Hepatocyte (in vitro differentiated cells): ENCODE measurements at regions not wholly inside any gene's neighbourhood (a gene's known extent, or its start where the extent isn't known, plus 50 kb on each side); places are given as distances from the start of the nearest gene placed in this dataset.

ENCODE experiments used
- DNase-seq: peaks from one replicate; pipeline ENCODE4 v3.0.0-alpha.2; 2016; ENCODE audit warnings: low spot score
- H2AFZ ChIP-seq: fragments of 200-600 bp; sonication (generic); 2 replicates; pipeline ENCODE4 v1.6.0; 2016; ENCODE audit warnings: antibody characterized with exemption, mild to moderate bottlenecking
- H3K27ac ChIP-seq: fragments of 200-600 bp; sonication (generic); 2 replicates; pipeline ENCODE4 v1.5.1; 2016; ENCODE audit warnings: mild to moderate bottlenecking
- H3K27me3 ChIP-seq: fragments of 200-600 bp; sonication (generic); 2 replicates; pipeline ENCODE4 v1.6.1; 2016
- H3K36me3 ChIP-seq: fragments of 200-600 bp; sonication (generic); replicated peaks from 2 replicates; pipeline ENCODE4 v1.5.1; 2016; ENCODE audit warnings: low read depth; ENCODE audit not compliant: insufficient read depth
- H3K4me1 ChIP-seq: fragments of 200-600 bp; sonication (generic); 2 replicates; pipeline ENCODE4 v1.5.1; 2016; ENCODE audit warnings: mild to moderate bottlenecking, moderate library complexity; ENCODE audit not compliant: insufficient read depth
- H3K4me2 ChIP-seq: fragments of 200-600 bp; sonication (generic); 2 replicates; pipeline ENCODE4 v1.6.0; 2016
- H3K4me3 ChIP-seq: fragments of 200-600 bp; sonication (generic); 2 replicates; pipeline ENCODE4 v1.5.1; 2016; ENCODE audit warnings: mild to moderate bottlenecking
- H3K79me2 ChIP-seq: fragments of 200-600 bp; sonication (generic); 2 replicates; pipeline ENCODE4 v1.6.0; 2017; ENCODE audit warnings: mild to moderate bottlenecking
- H3K9me2 ChIP-seq: fragments of 200-600 bp; sonication (generic); replicated peaks from 2 replicates; pipeline ENCODE4 v1.6.0; 2017; ENCODE audit warnings: mild to moderate bottlenecking; ENCODE audit not compliant: insufficient read depth
- H3K9me3 ChIP-seq: fragments of 200-600 bp; sonication (generic); 2 replicates; pipeline ENCODE4 v1.5.1; 2016; ENCODE audit warnings: low read depth, mild to moderate bottlenecking
- H4K20me1 ChIP-seq: fragments of 200-600 bp; sonication (generic); 2 replicates; pipeline ENCODE4 v1.6.0; 2016; ENCODE audit warnings: mild to moderate bottlenecking; ENCODE audit not compliant: insufficient read depth, poor library complexity, severe bottlenecking
- EZH2 ChIP-seq: fragments of 200-600 bp; sonication (generic); IDR thresholded peaks from 2 replicates; pipeline ENCODE4 v1.6.1; 2016; ENCODE audit warnings: antibody characterized with exemption, mild to moderate bottlenecking, borderline replicate concordance
- EZH2phosphoT487 ChIP-seq: fragments of 200-600 bp; sonication (generic); IDR thresholded peaks from one replicate; pipeline ENCODE4 v1.6.1; 2018; ENCODE audit warnings: antibody characterized with exemption, mild to moderate bottlenecking, low read depth, moderate library complexity; ENCODE audit not compliant: unreplicated experiment, severe bottlenecking
- WGBS: methylation state at CpG from one replicate; pipeline ENCODE4 v1.1.6; 2016; ENCODE audit warnings: low lambda C conversion rate; ENCODE audit errors: missing lambda C conversion rate; 5-methylcytosine and 5-hydroxymethylcytosine counted together
- TF ChIP-seq, protein P1 (sequence below): fragments of 200-600 bp; sonication (generic); IDR thresholded peaks from 2 replicates; pipeline ENCODE4 v1.5.1; 2016; ENCODE audit warnings: antibody characterized with exemption, mild to moderate bottlenecking; ENCODE audit not compliant: poor library complexity

DNA sequence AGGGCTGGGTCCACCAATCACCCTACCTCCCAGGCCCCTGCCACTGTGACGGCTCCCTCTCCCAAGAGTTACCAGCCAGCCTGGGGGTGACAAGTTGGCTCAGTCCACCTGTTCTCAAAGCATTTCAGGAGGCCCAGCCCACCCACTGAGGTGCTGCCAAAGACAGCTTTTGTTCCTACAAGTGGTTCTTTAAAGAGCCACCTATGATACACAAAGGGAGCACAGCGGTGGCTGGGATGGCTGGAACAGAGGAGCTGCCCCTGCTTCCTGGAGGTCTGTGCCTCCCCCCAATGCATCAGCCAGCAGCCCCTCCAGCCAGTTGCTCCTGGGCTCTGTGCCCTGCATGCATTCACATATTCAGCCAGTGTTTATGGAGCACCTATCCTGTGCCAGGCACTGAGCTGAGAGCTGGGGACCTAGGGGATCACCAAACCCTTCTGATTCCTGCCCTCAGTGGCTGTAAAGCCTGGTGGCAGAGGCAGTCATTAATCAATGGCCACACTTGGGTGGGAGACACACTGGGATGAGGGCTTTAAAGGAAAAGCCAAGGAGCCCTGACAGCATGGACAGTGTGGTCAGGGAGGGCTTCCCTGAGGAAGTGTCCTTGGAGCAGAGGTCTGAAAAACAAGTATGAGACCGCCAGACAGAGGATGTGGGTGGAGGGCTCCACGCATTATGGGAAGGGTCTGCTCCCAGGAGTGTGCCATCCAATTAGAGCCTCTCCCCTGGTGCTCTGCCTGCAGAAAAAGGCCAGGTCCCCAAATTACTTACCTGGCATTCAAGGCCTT, 107.1 kb upstream of the LINGO1 start:
- H2AFZ ChIP-seq: no peak overlapping the region
- H3K9me3 ChIP-seq: no peaks in the 10 kb centered on the region
- no peak overlapping the region for H3K4me2 ChIP-seq
- H3K9me2 ChIP-seq: no peaks in the 10 kb centered on the region
- no peaks in the 10 kb centered on the region for H4K20me1 ChIP-seq
- H3K27me3 ChIP-seq: peaks cover 4% of the 10 kb centered on the region
- TF ChIP-seq, protein P1, sequence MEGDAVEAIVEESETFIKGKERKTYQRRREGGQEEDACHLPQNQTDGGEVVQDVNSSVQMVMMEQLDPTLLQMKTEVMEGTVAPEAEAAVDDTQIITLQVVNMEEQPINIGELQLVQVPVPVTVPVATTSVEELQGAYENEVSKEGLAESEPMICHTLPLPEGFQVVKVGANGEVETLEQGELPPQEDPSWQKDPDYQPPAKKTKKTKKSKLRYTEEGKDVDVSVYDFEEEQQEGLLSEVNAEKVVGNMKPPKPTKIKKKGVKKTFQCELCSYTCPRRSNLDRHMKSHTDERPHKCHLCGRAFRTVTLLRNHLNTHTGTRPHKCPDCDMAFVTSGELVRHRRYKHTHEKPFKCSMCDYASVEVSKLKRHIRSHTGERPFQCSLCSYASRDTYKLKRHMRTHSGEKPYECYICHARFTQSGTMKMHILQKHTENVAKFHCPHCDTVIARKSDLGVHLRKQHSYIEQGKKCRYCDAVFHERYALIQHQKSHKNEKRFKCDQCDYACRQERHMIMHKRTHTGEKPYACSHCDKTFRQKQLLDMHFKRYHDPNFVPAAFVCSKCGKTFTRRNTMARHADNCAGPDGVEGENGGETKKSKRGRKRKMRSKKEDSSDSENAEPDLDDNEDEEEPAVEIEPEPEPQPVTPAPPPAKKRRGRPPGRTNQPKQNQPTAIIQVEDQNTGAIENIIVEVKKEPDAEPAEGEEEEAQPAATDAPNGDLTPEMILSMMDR: no peak
- TF ChIP-seq EZH2phosphoT487 (no peak), EZH2 (no peak)
- no peak overlapping the region for H3K27ac ChIP-seq
- no peaks in the 10 kb centered on the region for H3K4me1 ChIP-seq
- H3K36me3 ChIP-seq: no peaks in the 10 kb centered on the region
- H3K4me3 ChIP-seq: no peak overlapping the region
- H3K79me2 ChIP-seq: no peaks in the 10 kb centered on the region
- no peak for DNase-seq
- WGBS: 44% methylated on average over 4 of the region's 4 CpGs

DNA sequence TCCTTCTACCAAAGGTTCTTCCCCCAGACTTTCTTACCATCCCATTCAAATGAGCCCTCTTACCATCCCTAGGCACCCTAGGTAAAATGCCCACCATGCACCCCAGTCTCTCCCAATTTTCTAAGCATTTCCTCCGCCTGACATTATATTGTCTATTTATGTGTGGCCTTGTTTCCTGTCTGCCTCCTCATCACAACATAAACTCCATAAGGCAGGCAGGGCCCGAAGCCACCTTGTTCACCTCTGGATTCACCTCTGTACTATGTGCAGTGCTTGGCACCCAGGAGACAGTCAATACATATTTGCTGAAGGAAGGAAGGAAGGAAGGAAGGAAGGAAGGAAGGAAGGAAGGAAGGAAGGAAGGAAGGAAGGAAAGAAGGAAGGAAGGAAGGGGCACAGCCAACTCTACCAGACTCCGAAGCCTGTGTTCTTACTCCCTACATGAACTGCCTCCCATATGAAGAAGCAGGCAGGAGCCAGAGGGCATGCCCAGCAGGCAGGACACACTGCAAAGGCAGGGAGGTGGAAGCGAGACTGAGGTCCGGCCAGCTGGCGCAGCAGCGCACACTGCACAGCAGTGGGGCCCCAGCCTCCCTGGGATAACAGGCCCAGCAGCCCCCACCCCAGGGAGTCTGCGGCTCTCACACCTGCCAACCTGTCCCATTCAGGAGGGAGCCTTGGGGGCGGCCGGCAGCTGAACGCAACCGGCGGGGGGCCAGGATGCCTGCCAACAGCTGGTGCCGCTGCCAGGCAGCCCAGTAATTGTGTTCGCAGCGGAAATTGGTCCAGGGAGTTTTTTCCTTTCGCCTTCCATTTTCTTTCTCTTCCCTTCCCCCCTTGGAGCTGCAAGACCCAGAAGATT, 106.0 kb upstream of the LINGO1 start:
- no peaks in the 10 kb centered on the region for H3K9me2 ChIP-seq
- 57% methylated on average over 16 of the region's 17 CpGs for WGBS
- no peak overlapping the region for H3K27ac ChIP-seq
- DNase-seq: no peak
- no peak overlapping the region for H2AFZ ChIP-seq
- no peaks in the 10 kb centered on the region for H3K36me3 ChIP-seq
- no peak overlapping the region for H3K4me2 ChIP-seq
- H3K9me3 ChIP-seq: no peaks in the 10 kb centered on the region
- peaks cover 4% of the 10 kb centered on the region for H3K27me3 ChIP-seq
- H3K4me1 ChIP-seq: no peaks in the 10 kb centered on the region
- H3K4me3 ChIP-seq: no peak overlapping the region
- no peaks in the 10 kb centered on the region for H3K79me2 ChIP-seq
- H4K20me1 ChIP-seq: no peaks in the 10 kb centered on the region
- TF ChIP-seq EZH2phosphoT487 (no peak), EZH2 (no peak)
- TF ChIP-seq, protein P1: no peak

DNA sequence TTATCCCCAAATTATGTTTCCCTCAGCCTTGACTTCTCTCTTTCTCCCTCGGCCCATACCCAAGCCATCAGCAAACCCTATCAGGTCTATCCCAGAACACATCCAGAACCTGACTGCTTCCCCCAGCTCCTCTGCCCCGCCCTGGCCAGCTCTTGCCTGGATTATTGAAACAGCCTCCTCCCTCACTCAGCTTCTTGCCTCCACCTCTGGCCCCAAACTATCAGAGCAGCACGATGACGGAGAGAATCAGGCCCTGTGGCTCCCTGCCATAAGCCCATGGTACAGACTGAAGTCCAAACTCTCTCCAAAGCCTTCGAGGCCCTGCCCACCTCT, 105.3 kb upstream of the LINGO1 start:
- WGBS: 85% methylated on average over 5 of the region's 5 CpGs
- H3K27me3 ChIP-seq: peaks cover 4% of the 10 kb centered on the region

More for the DNA sequence above, 105.3 kb upstream of the LINGO1 start:
- H3K4me3 ChIP-seq: no peak overlapping the region
- H4K20me1 ChIP-seq: no peaks in the 10 kb centered on the region
- H3K27ac ChIP-seq: no peak overlapping the region
- H3K36me3 ChIP-seq: no peaks in the 10 kb centered on the region
- DNase-seq: no peak
- H3K4me1 ChIP-seq: no peaks in the 10 kb centered on the region
- H3K4me2 ChIP-seq: no peak overlapping the region
- no peaks in the 10 kb centered on the region for H3K9me3 ChIP-seq
- no peak for TF ChIP-seq EZH2
- no peak for TF ChIP-seq EZH2phosphoT487
- TF ChIP-seq, protein P1: no peak
- no peaks in the 10 kb centered on the region for H3K9me2 ChIP-seq
- no peaks in the 10 kb centered on the region for H3K79me2 ChIP-seq
- no peak overlapping the region for H2AFZ ChIP-seq
